B cell (primary cell): ENCODE measurements at regions not wholly inside any gene's neighbourhood (a gene's known extent, or its start where the extent isn't known, plus 50 kb on each side); places are given as distances from the start of the nearest gene placed in this dataset.

Experiments
- ATAC-seq: fragments of 200-7000 bp; cut with Tn5 transposase; one replicate; pipeline ENCODE4 v1.10.0; 2021; ENCODE audit warnings: low read depth, mild to moderate bottlenecking, moderate number of reproducible peaks, moderate library complexity
- CTCF ChIA-PET: fragments of 350-600 bp; sonication (Branson Sonifier 250); formaldehyde crosslinking; loops from one replicate; lab custom pipeline; 2021; ENCODE audit warnings: antibody characterized with exemption, inconsistent platforms; lab: Charles Lee
- POLR2A ChIA-PET: fragments of 350-600 bp; sonication (Branson Sonifier 250); formaldehyde crosslinking; loops from one replicate; lab custom pipeline; 2021; ENCODE audit warnings: antibody characterized with exemption; lab: Charles Lee
- DNase-seq: peaks from one replicate; pipeline ENCODE4 v3.0.0; 2013
- H2AFZ ChIP-seq: 2 replicates; pipeline ENCODE4 v1.6.1; 2012; ENCODE audit warnings: mild to moderate bottlenecking, low read depth, low read length; ENCODE audit not compliant: insufficient read depth, poor library complexity, severe bottlenecking
- H3K27ac ChIP-seq, 2 donors: 1 replicate in 1 of 2; 2 replicates in 1 of 2; pipeline ENCODE4 v1.5.1; 2012 to 2013; ENCODE audit warnings: low read length in 2 of 2, mild to moderate bottlenecking in 2 of 2, moderate library complexity in 1 of 2
- H3K27me3 ChIP-seq, 4 experiments: fragments of 200-600 bp in 1 of 4; sonication (generic) in 1 of 4; replicated peaks in 1 of 4; 1 replicate in 2 of 4; 2 replicates in 2 of 4; pipeline versions ENCODE4 v1.6.1 to v1.7.0; 2013 to 2016; ENCODE audit warnings: low read length in 3 of 4, mild to moderate bottlenecking in 2 of 4, mixed read lengths in 1 of 4, moderate library complexity in 1 of 4; ENCODE audit not compliant: insufficient read depth in 4 of 4, control insufficient read depth in 3 of 4; ENCODE audit errors: control extremely low read depth in 1 of 4
- H3K36me3 ChIP-seq, 2 experiments: replicated peaks in 1 of 2; 1 replicate in 1 of 2; 2 replicates in 1 of 2; pipeline versions ENCODE4 v1.6.1 to v1.7.1; 2013; ENCODE audit warnings: low read length in 1 of 2; ENCODE audit not compliant: insufficient read depth in 2 of 2, control insufficient read depth in 1 of 2; ENCODE audit errors: control extremely low read depth in 1 of 2, extremely low read depth in 1 of 2
- H3K4me1 ChIP-seq, 2 donors: fragments of 200-600 bp in 1 of 2; sonication (generic) in 1 of 2; 1 replicate in 1 of 2; 2 replicates in 1 of 2; pipeline versions ENCODE4 v1.5.1 to v1.6.1; 2013 to 2017; ENCODE audit warnings: low read length in 2 of 2; ENCODE audit not compliant: control insufficient read depth in 2 of 2, insufficient read depth in 2 of 2
- H3K4me2 ChIP-seq: replicated peaks from 2 replicates; pipeline ENCODE3; 2012; ENCODE audit warnings: mild to moderate bottlenecking, low read depth, low read length; ENCODE audit not compliant: poor library complexity, severe bottlenecking
- H3K4me3 ChIP-seq, 5 experiments: fragments of 200-600 bp in 1 of 5; sonication (generic) in 1 of 5; 1 replicate in 3 of 5; 2 replicates in 2 of 5; pipeline versions ENCODE4 v1.5.1 to v1.7.0; 2011 to 2016; ENCODE audit warnings: low read length in 4 of 5, mild to moderate bottlenecking in 4 of 5, low read depth in 2 of 5, control low read depth in 1 of 5, moderate library complexity in 1 of 5; ENCODE audit not compliant: insufficient read depth in 1 of 5; ENCODE audit errors: control extremely low read depth in 1 of 5, extremely low read depth in 1 of 5
- H3K79me2 ChIP-seq: fragments of 200-600 bp; sonication (generic); one replicate; pipeline ENCODE4 v1.6.0; 2016; ENCODE audit warnings: low read length; ENCODE audit not compliant: control insufficient read depth, insufficient read depth
- H3K9ac ChIP-seq: fragments of 200-600 bp; sonication (generic); 2 replicates; pipeline ENCODE4 v1.6.1; 2017; ENCODE audit warnings: mild to moderate bottlenecking, low read length, moderate library complexity
- H3K9me3 ChIP-seq, 3 donors: one replicate each; pipeline versions ENCODE4 v1.6.1 to v1.7.1; 2013; ENCODE audit warnings: low read length in 2 of 3; ENCODE audit not compliant: control insufficient read depth in 2 of 3, insufficient read depth in 1 of 3; ENCODE audit errors: control extremely low read depth in 1 of 3
- H4K20me1 ChIP-seq: 2 replicates; pipeline ENCODE4 v1.6.0; 2012; ENCODE audit warnings: mild to moderate bottlenecking, low read length; ENCODE audit not compliant: insufficient read depth, control insufficient read depth, poor library complexity, severe bottlenecking
- H3K27ac Mint-ChIP-seq: one replicate; pipeline ENCODE4 v1.8.0; 2021; ENCODE audit warnings: mixed read lengths
- H3K27me3 Mint-ChIP-seq: one replicate; pipeline ENCODE4 v1.8.0; 2021; ENCODE audit warnings: mixed read lengths
- H3K4me1 Mint-ChIP-seq: one replicate; pipeline ENCODE4 v1.8.0; 2021; ENCODE audit warnings: mixed read lengths
- H3K4me3 Mint-ChIP-seq: one replicate; pipeline ENCODE4 v1.8.0; 2021; ENCODE audit warnings: mixed read lengths
- H3K9me3 Mint-ChIP-seq: one replicate; pipeline ENCODE4 v1.8.0; 2022; ENCODE audit warnings: mixed read lengths; ENCODE audit not compliant: insufficient read depth
- CTCF ChIP-seq: fragments of 200-600 bp; IDR thresholded peaks from one replicate; pipeline ENCODE4 v1.8.0; 2022; ENCODE audit warnings: antibody characterized with exemption, mild to moderate bottlenecking
- EZH2 ChIP-seq: IDR thresholded peaks from 2 replicates; pipeline ENCODE4 v1.6.1; 2012; ENCODE audit warnings: borderline replicate concordance, low read depth, mild to moderate bottlenecking, moderate library complexity, low read length; ENCODE audit not compliant: insufficient read depth, poor library complexity, severe bottlenecking
- WGBS: methylation state at CpG from one replicate; pipeline ENCODE4 v1.1.5; 2013; ENCODE audit warnings: missing lambda C conversion rate; ENCODE audit not compliant: insufficient coverage; 5-methylcytosine and 5-hydroxymethylcytosine counted together
- intact Hi-C: fragments of 100-400 bp; cut with micrococcal nuclease; formaldehyde crosslinking; loops from one replicate; pipeline ENCODE4 v1.10.0; 2022

DNA sequence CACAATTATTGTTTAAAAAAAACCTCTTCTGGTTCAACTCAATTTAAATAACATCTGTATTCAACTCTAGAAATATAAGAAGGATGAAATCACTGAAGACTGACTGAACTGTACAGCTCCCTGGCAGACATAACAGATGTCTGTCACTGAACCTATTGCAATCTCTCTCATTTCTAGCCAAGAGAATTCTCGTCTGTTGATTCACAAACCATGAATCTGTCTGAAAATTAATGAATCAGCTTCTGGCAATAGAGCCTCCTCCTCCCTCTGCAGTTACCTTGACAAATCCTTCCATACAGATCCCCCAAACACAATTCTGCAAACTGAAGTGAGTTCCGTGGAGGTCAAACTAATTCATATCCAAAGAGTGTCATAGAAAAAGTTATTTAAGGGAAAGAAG, 561.4 kb downstream of the PYDC2 start:
- Histone ChIP-seq H3K9ac (no peak overlapping the region), H3K27me3 (no peaks in the 10 kb centered on the region), H2AFZ (no peak overlapping the region), H3K36me3 (no peaks in the 10 kb centered on the region), H3K9me3 (peaks cover 0 to 3% (median 0%) of the 10 kb centered on the region in 3 donors), H3K79me2 (no peaks in the 10 kb centered on the region), H3K27ac (no peak overlapping the region), H3K4me1 (no peaks in the 10 kb centered on the region), H3K4me2 (no peak overlapping the region), H3K4me3 (no peak overlapping the region), H4K20me1 (no peaks in the 10 kb centered on the region)
- no peaks in the 10 kb centered on the region for H3K9me3 Mint-ChIP-seq
- H3K4me1 Mint-ChIP-seq: no peaks in the 10 kb centered on the region
- no peak for DNase-seq
- intact Hi-C loops: no loop called here
- TF ChIP-seq CTCF (no peak), EZH2 (no peak)
- H3K4me3 Mint-ChIP-seq: no peak overlapping the region
- POLR2A ChIA-PET: no interaction called here
- CTCF ChIA-PET: no interaction called here
- H3K27me3 Mint-ChIP-seq: no peaks in the 10 kb centered on the region
- 40% methylated on average over 1 of the region's 2 CpGs for WGBS
- H3K27ac Mint-ChIP-seq: no peak overlapping the region
- ATAC-seq: no peak

DNA sequence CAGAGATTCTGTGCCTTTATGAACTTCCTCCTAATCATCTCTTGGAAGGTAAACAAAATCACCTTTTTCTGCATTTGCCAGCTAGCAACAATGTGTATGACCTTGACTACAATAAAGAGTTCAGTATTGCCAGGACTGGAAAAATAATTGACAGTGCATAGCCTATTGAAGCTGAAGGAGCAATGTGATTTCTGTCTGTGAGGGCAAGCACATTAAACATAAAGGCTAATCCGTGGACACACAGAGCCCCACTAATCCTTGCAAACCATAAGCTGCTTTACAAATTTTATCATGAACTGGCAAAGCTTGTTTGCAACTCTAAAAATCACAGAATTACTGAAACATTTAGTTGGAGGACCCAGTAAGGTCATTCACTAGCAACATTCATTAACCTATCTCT, 563.8 kb downstream of the PYDC2 start:
- POLR2A ChIA-PET: no interaction called here
- Histone ChIP-seq H3K4me1 (no peaks in the 10 kb centered on the region), H3K27ac (no peak overlapping the region), H3K9ac (no peak overlapping the region), H2AFZ (no peak overlapping the region), H3K27me3 (no peaks in the 10 kb centered on the region), H3K36me3 (no peaks in the 10 kb centered on the region), H4K20me1 (no peaks in the 10 kb centered on the region), H3K9me3 (peaks cover 0 to 1% (median 0%) of the 10 kb centered on the region in 3 donors), H3K4me2 (no peak overlapping the region), H3K4me3 (no peak overlapping the region), H3K79me2 (no peaks in the 10 kb centered on the region)
- no CpG with 5 or more reads among the region's 1 CpG for WGBS
- Mint-ChIP-seq H3K27me3 (no peaks in the 10 kb centered on the region), H3K27ac (no peak overlapping the region), H3K4me3 (no peak overlapping the region), H3K4me1 (no peaks in the 10 kb centered on the region), H3K9me3 (no peaks in the 10 kb centered on the region)
- CTCF ChIA-PET: no interaction called here
- intact Hi-C loops: no loop called here
- TF ChIP-seq CTCF (no peak), EZH2 (no peak)
- DNase-seq (no peak), ATAC-seq (no peak)
